NB4 (cell line): ENCODE measurements at regions not wholly inside any gene's neighbourhood (a gene's known extent, or its start where the extent isn't known, plus 50 kb on each side); places are given as distances from the start of the nearest gene placed in this dataset.

Experiments used
- MAX ChIP-seq: IDR thresholded peaks from 2 replicates; pipeline ENCODE4 v1.6.1; 2011; ENCODE audit warnings: low read depth, low read length
- MYC ChIP-seq: IDR thresholded peaks from 2 replicates; pipeline ENCODE4 v1.6.1; 2011; ENCODE audit warnings: low read depth, low read length
- POLR2A ChIP-seq: IDR thresholded peaks from 2 replicates; pipeline ENCODE4 v1.6.1; 2011; ENCODE audit warnings: mild to moderate bottlenecking; ENCODE audit not compliant: insufficient read length; ENCODE audit errors: extremely low read depth
- TF ChIP-seq, protein P1 (sequence below): IDR thresholded peaks from one replicate; pipeline ENCODE4 v1.5.1; 2012; ENCODE audit warnings: low read depth, low read length

DNA sequence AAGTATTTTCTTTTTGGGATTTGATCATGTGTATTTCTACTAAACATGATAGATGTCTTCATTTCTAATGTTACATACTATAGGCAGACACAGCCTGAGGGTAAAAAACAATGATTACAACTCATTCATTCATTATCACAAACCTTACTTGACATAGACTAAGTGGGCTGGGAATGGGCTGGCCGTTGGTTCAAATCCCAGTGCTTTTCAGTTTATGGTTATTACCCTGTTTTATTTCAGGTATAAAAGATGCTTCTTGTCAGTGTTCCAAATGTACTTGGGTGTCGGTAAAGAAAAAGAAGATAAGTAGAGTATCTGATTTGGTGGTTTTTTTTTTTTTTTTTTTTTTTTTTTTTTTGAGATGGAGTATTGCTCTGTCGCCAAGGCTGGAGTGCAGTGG, 149.7 kb upstream of the ZFHX3 start:
- TF ChIP-seq, protein P1, sequence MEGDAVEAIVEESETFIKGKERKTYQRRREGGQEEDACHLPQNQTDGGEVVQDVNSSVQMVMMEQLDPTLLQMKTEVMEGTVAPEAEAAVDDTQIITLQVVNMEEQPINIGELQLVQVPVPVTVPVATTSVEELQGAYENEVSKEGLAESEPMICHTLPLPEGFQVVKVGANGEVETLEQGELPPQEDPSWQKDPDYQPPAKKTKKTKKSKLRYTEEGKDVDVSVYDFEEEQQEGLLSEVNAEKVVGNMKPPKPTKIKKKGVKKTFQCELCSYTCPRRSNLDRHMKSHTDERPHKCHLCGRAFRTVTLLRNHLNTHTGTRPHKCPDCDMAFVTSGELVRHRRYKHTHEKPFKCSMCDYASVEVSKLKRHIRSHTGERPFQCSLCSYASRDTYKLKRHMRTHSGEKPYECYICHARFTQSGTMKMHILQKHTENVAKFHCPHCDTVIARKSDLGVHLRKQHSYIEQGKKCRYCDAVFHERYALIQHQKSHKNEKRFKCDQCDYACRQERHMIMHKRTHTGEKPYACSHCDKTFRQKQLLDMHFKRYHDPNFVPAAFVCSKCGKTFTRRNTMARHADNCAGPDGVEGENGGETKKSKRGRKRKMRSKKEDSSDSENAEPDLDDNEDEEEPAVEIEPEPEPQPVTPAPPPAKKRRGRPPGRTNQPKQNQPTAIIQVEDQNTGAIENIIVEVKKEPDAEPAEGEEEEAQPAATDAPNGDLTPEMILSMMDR = no peak
- TF ChIP-seq POLR2A (no peak), MYC (no peak), MAX (no peak)
